ENCODE measurements at regions not wholly inside any gene's neighbourhood (a gene's known extent, or its start where the extent isn't known, plus 50 kb on each side); places are given as distances from the start of the nearest gene placed in this dataset.

DNA sequence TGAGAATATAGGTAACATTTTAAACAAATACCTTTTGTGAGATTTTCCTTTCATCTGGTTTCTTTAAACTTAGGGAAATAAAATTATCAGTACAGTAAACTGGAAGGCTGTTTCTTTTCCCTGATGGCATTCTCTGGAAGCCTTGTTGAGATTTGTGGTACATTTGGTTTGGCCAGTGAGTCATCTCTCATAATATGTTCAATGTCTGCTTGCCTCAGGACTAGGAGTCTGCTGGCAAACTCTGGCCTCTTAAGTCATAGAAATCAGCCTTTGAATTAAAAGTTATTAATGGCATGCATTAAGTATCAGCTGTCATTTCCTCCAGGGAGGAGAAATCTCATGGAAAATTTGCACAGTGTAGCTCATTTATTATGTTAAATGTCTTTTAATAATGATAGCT lies 316.6 kb upstream of the KIAA1217 start:
- TF ChIP-seq SRF (IDR thresholded peaks at IDR 0.05; ENCODE audit: low read depth) (no peak), POLR2A (IDR thresholded peaks at IDR 0.05; ENCODE audit: borderline replicate concordance, extremely low read depth, insufficient read depth, insufficient read length) (no peak), FOSL1 (IDR thresholded peaks at IDR 0.05; ENCODE audit: low read depth) (no peak), JUND (IDR thresholded peaks at IDR 0.05) (no peak), CBX3 (IDR thresholded peaks at IDR 0.05; ENCODE audit: low read depth) (no peak), EZH2 (IDR thresholded peaks at IDR 0.05) (no peak)
- TF ChIP-seq, protein P1, sequence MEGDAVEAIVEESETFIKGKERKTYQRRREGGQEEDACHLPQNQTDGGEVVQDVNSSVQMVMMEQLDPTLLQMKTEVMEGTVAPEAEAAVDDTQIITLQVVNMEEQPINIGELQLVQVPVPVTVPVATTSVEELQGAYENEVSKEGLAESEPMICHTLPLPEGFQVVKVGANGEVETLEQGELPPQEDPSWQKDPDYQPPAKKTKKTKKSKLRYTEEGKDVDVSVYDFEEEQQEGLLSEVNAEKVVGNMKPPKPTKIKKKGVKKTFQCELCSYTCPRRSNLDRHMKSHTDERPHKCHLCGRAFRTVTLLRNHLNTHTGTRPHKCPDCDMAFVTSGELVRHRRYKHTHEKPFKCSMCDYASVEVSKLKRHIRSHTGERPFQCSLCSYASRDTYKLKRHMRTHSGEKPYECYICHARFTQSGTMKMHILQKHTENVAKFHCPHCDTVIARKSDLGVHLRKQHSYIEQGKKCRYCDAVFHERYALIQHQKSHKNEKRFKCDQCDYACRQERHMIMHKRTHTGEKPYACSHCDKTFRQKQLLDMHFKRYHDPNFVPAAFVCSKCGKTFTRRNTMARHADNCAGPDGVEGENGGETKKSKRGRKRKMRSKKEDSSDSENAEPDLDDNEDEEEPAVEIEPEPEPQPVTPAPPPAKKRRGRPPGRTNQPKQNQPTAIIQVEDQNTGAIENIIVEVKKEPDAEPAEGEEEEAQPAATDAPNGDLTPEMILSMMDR (IDR thresholded peaks at IDR 0.05 in 2 of 3, conservative IDR thresholded peaks at IDR 0.05 in 1 of 3; ENCODE audit: borderline replicate concordance in 1 of 3, insufficient read depth in 1 of 3, low read depth in 2 of 3, low read length in 2 of 3), result no peak
- TF ChIP-seq, protein P2, sequence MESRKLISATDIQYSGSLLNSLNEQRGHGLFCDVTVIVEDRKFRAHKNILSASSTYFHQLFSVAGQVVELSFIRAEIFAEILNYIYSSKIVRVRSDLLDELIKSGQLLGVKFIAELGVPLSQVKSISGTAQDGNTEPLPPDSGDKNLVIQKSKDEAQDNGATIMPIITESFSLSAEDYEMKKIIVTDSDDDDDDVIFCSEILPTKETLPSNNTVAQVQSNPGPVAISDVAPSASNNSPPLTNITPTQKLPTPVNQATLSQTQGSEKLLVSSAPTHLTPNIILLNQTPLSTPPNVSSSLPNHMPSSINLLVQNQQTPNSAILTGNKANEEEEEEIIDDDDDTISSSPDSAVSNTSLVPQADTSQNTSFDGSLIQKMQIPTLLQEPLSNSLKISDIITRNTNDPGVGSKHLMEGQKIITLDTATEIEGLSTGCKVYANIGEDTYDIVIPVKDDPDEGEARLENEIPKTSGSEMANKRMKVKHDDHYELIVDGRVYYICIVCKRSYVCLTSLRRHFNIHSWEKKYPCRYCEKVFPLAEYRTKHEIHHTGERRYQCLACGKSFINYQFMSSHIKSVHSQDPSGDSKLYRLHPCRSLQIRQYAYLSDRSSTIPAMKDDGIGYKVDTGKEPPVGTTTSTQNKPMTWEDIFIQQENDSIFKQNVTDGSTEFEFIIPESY (IDR thresholded peaks at IDR 0.05; ENCODE audit: extremely low read depth, insufficient replicate concordance, low read length), result no peak
